DOHH2 (cell line): ENCODE measurements at regions not wholly inside any gene's neighbourhood (a gene's known extent, or its start where the extent isn't known, plus 50 kb on each side); places are given as distances from the start of the nearest gene placed in this dataset.

Experiments
- EZH2phosphoT487 ChIP-seq: fragments of 200-600 bp; sonication (generic); IDR thresholded peaks from 2 replicates; pipeline ENCODE4 v1.6.1; 2017; ENCODE audit warnings: borderline replicate concordance, mild to moderate bottlenecking, antibody characterized with exemption, low read length, moderate library complexity, mixed read lengths
- TF ChIP-seq, protein P1 (sequence below): fragments of 200-600 bp; sonication (generic); IDR thresholded peaks from one replicate; pipeline ENCODE4 v1.5.1; 2014; ENCODE audit warnings: antibody characterized with exemption, mild to moderate bottlenecking, low read depth, low read length; ENCODE audit not compliant: poor library complexity, severe bottlenecking

DNA sequence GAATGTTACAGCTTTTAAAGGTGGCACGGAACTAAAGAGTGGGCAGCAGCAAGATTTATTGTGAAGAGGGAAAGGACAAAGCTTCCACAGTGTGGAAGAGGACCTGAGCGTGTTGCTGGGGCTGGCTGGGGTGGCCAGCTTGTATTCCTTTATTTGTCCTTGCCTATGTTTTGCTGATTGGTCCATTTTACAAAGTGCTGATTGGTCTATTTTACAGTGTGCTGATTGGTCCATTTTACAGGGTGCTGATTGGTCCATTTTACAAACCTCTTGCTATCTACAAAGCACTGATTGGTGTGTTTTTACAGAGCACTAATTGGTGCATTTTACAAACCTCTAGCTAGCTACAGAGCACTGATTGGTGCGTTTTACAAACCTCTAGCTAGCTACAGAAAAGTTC lies 109.7 kb upstream of the DDX18 start:
- TF ChIP-seq, protein P1, sequence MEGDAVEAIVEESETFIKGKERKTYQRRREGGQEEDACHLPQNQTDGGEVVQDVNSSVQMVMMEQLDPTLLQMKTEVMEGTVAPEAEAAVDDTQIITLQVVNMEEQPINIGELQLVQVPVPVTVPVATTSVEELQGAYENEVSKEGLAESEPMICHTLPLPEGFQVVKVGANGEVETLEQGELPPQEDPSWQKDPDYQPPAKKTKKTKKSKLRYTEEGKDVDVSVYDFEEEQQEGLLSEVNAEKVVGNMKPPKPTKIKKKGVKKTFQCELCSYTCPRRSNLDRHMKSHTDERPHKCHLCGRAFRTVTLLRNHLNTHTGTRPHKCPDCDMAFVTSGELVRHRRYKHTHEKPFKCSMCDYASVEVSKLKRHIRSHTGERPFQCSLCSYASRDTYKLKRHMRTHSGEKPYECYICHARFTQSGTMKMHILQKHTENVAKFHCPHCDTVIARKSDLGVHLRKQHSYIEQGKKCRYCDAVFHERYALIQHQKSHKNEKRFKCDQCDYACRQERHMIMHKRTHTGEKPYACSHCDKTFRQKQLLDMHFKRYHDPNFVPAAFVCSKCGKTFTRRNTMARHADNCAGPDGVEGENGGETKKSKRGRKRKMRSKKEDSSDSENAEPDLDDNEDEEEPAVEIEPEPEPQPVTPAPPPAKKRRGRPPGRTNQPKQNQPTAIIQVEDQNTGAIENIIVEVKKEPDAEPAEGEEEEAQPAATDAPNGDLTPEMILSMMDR = no peak
- TF ChIP-seq EZH2phosphoT487 = no peak
